ENCODE measurements at regions not wholly inside any gene's neighbourhood (a gene's known extent, or its start where the extent isn't known, plus 50 kb on each side); places are given as distances from the start of the nearest gene placed in this dataset.

DNA sequence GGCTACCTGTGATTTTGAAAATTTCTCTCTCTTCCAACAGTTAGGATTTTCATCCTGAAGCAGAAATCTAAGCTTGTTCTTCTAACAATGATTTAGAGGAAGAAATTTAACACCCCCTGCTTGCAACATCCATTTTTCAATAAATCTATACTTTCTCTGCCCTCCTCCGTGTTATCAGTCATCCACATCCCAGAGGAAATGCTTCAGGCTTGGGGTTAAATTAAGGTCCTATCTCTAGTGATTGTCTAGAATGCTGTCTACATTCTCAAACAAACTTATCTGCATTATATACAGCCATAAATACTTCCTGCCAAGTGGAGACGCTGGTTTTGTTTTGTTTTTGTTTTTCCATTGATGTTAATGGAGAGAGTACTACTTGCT is 371.0 kb downstream of the CSNK1G3 start:
- no peak for DNase-seq

DNA sequence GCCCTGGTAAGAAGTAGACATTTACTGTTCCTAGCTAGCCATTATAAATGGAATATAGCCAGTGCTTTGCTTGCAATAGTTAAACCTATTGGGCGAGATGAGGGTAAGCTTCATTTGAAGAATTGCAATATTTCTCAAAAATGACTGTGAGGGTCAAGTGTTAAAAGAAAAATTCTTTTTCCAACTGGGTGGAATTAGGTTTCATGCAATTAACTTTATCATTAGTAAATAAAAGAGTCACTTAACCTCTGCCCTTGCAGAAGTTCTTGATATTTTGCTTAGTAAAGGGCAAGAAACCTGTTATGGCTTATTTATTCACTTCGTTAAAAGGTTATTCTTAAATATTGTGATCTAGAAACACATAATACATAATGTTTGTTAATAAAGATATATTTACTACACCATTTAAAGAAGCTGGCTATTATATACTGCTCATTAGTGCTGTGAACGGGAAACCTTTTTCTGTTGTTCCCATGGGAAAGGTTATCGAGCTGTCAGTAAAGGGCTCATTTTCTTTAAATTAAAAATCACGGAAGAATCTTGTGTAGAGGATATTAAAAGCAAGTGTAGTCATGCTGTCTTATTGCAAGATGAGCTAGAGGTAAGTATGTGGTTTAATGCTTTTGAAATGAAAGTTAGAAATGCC is 370.5 kb downstream of the CSNK1G3 start:
- DNase-seq = no peak

DNA sequence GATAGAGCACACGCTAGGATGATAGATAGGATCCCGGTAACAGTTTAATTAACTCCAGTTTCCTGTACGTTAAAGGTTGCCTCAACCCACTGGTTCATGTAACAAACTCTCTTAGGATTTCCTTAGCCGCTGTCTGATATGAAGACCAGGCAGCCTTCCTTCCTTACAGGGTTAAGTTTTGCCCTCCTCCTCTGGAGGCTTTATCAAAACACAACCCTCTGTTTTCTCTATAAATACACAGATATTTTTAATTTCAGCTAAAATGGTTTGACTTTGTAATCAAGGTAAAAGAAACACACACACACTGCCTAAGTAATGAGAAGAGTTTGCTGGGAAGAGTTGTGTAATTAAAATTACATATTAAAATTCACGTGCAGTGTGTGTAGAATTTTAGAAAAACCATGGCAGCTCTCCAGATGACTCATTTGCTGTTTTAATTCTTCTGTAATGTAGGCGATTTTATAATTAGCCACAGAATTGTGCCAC is 369.8 kb downstream of the CSNK1G3 start:
- no peak for DNase-seq

GRCh38 chr5:123880875-123881274 is 368.9 kb downstream of the CSNK1G3 start:
- DNase-seq = no peak

- no peak for DNase-seq
These were observed 367.1 kb downstream of the CSNK1G3 start for GRCh38 chr5:123879071-123879470.

DNA sequence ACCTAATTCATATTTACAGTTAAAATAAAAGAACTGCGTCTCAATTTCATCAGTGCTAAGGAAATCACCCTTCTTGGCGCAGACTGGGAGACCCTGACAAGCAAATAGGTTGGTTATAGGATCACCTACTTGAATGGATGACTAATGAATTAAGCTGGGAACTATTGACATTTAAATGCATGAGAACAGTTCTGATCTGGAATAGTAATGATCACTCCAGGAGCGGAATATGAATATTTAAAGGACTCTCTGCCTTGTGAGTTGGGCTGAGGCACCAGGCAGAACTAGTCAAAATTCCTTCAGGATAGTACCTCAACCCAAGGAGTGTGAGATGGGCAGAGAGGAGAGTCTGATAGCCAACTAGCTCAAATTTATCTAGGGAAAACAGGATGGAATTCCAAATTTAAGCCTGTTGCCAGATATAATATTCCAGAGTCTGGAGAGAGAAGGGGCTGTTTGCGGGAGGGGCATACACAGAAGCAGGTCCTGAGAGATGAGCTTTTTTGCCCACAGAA is 364.4 kb downstream of the CSNK1G3 start:
- DNase-seq = no peak

DNA sequence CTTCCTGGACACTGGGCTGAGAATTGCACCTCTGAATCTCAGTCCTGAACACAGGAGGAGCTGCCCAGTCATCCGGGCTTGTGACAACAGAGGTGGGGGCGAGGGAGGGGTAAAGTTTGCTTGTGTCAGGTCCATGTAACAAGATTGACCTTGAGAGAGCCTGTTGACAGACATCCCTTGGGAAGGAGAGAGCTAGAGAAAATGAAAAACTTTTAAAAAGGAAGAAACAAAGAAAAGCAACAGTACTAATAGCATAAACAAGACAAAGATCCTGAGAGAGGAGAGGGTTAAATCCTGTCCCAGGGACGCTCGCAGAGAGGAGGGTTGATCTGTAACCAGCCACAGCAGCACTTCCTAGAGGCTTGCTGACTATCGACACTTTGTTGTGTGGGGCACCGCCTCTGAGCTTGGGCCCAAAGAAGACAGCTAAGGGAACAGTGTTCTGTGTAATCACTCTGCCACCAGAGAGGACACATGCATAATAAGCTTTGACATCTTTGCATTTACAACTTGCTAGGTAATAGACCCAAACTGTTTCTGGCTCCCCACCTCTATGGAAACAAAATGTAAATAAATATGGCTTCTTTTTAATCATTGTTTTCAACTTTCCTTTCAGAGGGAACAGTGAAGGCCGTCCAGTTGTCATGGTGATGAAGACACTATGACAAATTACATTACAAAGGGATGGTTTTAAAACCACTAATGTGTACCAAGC is 363.7 kb downstream of the CSNK1G3 start:
- no peak for DNase-seq

GRCh38 chr5:123874600-123875201 is 362.7 kb downstream of the CSNK1G3 start:
- no peak for DNase-seq

GRCh38 chr5:123873846-123874245 is 361.9 kb downstream of the CSNK1G3 start:
- no peak for DNase-seq

DNA sequence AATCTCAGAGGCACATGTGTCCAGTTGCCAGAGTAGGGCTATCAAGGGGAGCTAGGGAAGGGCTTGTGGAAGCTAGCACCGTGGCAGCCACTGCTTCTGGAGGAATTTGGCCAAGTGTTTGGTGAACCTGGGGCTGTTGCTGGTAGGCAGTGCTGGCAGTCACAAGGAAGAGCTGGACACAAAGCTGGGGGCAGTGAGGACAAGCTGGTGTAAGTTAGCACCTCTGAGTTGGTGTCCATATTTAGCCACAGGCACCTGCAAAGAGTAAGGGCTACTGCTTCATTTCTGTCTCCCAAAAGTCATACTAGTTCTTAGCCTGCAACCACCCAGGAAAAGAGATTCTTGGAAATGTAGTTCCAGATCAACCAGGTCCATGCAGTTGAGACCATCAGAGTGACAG is 359.4 kb downstream of the CSNK1G3 start:
- no peak for DNase-seq

- DNase-seq = no peak
These were observed 356.9 kb downstream of the CSNK1G3 start for GRCh38 chr5:123868881-123869280.

DNA sequence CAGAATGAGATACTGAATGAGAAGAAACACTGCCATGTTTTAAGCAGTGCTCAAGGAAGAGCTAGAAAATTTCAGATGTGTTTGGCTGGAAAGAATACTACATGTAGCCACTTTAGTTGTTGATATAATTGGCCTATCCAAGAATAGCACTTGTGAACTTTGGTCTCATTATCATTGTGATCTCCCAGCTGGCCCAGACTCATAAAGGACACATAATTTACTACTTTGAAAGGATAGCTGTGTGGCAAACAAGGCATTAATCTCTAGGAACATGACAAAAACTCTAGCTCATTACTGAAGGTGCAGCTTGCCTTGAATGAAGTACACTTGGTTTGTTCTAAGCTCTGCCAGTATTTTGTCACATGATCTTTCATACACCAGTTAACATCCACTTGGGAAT is 356.3 kb downstream of the CSNK1G3 start:
- no peak for DNase-seq

- DNase-seq = no peak
These were observed 353.7 kb downstream of the CSNK1G3 start for GRCh38 chr5:123865641-123866040.

GRCh38 chr5:123864578-123864977 is 352.6 kb downstream of the CSNK1G3 start:
- DNase-seq = no peak

DNA sequence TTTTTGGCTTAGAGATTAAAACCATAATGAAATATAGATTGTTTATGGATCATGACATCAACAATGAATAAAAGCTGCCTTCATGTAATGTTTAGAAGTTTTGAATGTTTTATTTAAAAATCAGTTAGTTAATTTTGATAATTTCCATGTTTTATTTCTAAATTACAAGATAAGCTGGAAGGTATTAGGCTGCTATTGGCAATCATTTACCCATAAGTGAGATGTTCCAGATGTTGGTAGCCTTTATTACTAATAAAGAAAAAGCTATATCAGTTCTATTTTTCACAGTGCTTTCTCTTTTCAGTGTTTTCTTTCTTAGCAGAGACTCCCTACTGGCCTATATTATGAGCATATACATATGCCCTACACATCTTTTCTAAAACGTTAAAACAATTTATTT is 347.0 kb downstream of the CSNK1G3 start:
- no peak for DNase-seq

GRCh38 chr5:123856766-123857165 is 344.8 kb downstream of the CSNK1G3 start:
- no peak for DNase-seq

DNA sequence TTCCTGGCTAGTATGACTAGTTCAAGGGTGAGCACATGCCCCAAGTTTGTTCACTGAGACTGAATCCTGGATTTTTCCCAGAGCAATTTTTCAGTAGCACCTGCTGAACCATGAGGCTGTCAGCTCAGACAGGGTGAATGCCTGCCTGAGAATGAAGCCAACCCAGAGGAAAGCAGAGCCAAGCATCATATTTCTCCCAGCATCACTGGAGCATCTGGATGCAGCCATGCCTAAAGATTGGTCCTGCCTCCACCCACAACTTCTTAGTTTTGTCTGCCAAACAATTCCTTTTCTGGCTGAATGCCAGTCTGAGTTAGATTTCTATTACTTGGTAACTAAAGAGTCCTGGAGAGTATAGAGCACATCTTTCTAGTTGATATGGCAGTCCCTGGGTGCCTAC is 343.6 kb downstream of the CSNK1G3 start:
- DNase-seq = no peak

DNA sequence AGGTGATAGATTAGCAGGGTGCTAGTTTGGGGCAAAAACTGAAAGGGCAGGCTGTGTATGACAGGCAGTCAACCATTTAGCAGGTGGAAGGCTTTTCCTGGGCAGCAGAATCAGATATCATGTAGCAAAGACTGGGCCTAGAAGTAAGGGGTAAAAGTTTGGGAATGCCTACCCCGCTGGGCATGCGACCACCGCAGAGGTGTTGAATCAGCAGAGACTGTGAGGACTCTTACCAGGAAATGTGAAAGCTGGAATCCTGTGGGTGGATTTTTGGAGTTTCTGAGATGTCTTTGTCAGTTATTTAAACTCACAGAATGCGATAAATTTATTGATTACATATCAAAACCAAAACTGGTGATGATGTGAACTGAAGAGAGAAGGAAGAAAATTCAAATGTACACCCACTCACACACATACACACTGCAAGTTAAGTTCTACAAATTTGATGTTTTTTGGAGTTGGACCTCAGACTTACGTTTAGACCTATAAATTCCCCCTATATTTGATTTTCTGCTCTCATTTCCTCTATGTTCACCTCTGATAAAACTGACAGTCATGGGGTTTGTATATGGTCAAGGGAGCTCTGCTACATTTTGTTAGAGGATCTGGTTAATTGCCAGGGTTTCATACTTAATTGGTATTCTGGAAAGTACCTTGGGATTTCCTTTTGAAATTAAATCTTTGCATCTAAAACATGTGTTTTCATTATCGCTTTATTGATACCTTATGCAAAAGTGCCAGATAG is 333.6 kb downstream of the CSNK1G3 start:
- DNase-seq = no peak

GRCh38 chr5:123844873-123845272 is 332.9 kb downstream of the CSNK1G3 start:
- DNase-seq = no peak

DNA sequence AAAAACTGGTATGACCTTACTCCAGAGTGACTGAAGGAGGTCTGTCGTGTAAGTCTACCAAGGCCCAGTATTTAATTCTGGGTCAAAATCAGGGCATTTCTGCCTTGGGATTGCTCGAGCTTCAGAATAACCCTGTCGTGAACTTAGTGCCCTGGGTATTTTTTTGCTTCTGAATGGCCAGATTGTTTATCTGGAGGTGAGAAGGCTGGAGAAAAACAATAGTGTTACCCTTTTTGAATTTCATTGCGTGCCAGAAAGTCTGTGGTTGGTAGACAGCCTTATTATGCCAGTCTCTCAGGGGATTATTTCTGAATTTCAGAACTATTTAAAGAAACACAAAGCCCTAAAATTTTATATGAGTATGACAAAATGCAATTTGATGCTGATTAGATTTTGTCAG is 323.4 kb downstream of the CSNK1G3 start:
- no peak for DNase-seq

DNA sequence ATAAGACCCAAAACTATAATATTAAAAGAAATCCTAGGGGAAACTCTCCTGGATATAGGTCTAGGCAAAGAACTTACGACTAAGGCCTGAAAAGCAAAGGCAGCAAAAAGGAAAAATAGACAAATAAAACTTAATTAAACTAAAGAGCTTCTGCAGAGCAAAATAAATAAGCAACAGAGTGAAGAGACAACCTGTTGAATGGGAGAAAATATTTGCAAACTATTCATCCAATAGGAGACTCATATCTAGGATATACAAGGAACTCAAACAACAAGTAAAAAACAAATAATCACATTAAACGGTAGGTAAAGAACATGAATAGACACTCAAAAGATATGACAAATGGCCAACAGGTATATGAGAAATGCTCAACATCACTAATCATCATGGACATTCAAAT is 318.6 kb downstream of the CSNK1G3 start:
- no peak for DNase-seq

DNA sequence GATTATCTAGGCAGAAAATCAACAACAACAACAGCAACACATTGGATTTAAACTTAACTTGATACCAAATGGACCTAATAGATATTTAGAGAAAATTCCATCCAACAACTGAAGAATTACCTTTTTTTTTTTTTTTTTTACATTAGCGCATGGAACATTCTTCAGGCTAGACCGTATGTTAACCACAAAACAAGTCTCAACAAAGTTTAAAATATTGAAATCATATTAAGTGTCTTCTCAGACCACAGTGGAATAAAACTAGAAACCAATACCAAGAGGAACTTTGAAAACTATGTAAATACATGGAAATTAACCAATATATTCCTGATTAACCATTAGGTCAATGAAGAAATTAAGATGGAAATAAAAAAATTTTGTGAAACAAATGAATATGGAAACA is 315.8 kb downstream of the CSNK1G3 start:
- no peak for DNase-seq

DNA sequence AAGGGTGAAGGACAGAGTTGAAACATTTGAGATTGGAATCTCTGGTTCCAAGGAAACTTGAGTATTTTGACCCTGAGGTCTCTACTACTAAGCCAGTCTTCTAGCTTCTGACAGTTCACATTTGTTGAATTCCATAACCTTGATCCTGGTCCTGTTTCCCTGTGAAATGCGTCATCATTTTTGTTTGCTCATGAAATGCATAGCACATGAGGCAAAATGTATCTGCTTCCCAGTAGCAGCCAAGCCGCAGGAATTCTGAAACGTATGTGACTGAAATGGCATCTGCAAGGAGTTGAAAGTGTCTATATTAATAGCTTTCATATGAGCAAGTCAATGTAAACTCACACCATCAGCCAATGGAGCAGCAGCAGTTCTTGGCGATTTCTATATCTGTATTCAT is 307.9 kb downstream of the CSNK1G3 start:
- DNase-seq = no peak
